22Rv1 (cell line): ENCODE measurements at regions not wholly inside any gene's neighbourhood (a gene's known extent, or its start where the extent isn't known, plus 50 kb on each side); places are given as distances from the start of the nearest gene placed in this dataset.

Source experiments
- ZFX ChIP-seq: fragments of 450-650 bp; IDR thresholded peaks from 2 replicates; pipeline ENCODE4 v1.6.1; 2017; ENCODE audit warnings: antibody characterized with exemption, borderline replicate concordance
- TF ChIP-seq, protein P1 (sequence below): fragments of 450-650 bp; IDR thresholded peaks from 2 replicates; pipeline ENCODE4 v1.5.1; 2017; ENCODE audit warnings: mild to moderate bottlenecking

- TF ChIP-seq, protein P1, sequence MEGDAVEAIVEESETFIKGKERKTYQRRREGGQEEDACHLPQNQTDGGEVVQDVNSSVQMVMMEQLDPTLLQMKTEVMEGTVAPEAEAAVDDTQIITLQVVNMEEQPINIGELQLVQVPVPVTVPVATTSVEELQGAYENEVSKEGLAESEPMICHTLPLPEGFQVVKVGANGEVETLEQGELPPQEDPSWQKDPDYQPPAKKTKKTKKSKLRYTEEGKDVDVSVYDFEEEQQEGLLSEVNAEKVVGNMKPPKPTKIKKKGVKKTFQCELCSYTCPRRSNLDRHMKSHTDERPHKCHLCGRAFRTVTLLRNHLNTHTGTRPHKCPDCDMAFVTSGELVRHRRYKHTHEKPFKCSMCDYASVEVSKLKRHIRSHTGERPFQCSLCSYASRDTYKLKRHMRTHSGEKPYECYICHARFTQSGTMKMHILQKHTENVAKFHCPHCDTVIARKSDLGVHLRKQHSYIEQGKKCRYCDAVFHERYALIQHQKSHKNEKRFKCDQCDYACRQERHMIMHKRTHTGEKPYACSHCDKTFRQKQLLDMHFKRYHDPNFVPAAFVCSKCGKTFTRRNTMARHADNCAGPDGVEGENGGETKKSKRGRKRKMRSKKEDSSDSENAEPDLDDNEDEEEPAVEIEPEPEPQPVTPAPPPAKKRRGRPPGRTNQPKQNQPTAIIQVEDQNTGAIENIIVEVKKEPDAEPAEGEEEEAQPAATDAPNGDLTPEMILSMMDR, result no peak
- no peak for TF ChIP-seq ZFX
Measured at GRCh38 chr12:124626971-124627411, 59.6 kb upstream of the NCOR2 start.
